ENCODE measurements at regions not wholly inside any gene's neighbourhood (a gene's known extent, or its start where the extent isn't known, plus 50 kb on each side); places are given as distances from the start of the nearest gene placed in this dataset.

DNA sequence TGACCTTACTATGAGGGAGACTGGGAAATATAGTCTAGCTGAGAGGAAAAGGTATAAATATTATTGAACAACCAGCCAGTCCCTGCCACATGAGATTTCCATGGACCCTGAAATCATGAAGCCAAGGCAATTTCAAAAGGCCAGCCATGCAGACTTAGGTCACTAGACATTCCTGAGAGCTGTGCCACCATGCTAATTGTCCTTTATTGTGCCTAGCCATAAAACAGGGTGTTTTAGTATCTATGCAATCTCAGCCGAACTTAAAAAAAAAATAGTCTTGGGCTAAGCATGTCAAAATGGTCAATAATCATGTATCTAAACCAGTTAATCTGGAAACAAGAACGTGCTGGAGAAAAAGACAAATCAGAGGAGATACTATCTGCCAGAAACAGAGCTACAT, 269.5 kb downstream of the LNPK start:
- no peaks in the 10 kb centered on the region for H3K9me3 ChIP-seq (replicated peaks; ENCODE audit: control insufficient read depth, insufficient read depth, low read length)
- no peaks in the 10 kb centered on the region for H3K27me3 ChIP-seq (ENCODE audit: control insufficient read depth in 2 of 2, insufficient read depth in 2 of 2, low read length in 2 of 2)
- DNase-seq (ENCODE audit: low read depth, low spot score) (no peak), FAIRE-seq (no peak)
- H3K4me1 ChIP-seq (ENCODE audit: control insufficient read depth, extremely low read depth, insufficient read depth, low read length) = no peaks in the 10 kb centered on the region
- no peak overlapping the region for H3K9ac ChIP-seq (replicated peaks; ENCODE audit: extremely low read depth, insufficient read depth, low read length)
- no peak overlapping the region for H3K4me2 ChIP-seq (ENCODE audit: insufficient read depth, low read length)
- CTCF ChIA-PET = no interaction called here
- POLR2A ChIA-PET = no interaction called here
- no peaks in the 10 kb centered on the region for H3K36me3 ChIP-seq (ENCODE audit: control insufficient read depth in 2 of 2, extremely low read depth in 1 of 2, insufficient read depth in 2 of 2, low read length in 2 of 2)
- H2AFZ ChIP-seq (ENCODE audit: low read depth, low read length) = no peak overlapping the region
- no peaks in the 10 kb centered on the region for H4K20me1 ChIP-seq (replicated peaks; ENCODE audit: control insufficient read depth, extremely low read depth, insufficient read depth, low read length)
- no peaks in the 10 kb centered on the region for H3K9me1 ChIP-seq (replicated peaks; ENCODE audit: control insufficient read depth, extremely low read depth, insufficient read depth, low read length)
- H3K79me2 ChIP-seq (ENCODE audit: control insufficient read depth, insufficient read depth, low read length) = no peaks in the 10 kb centered on the region
- TF ChIP-seq FOS (IDR thresholded peaks at IDR 0.05; ENCODE audit: borderline replicate concordance, insufficient read depth, low read length) (no peak), GATA2 (IDR thresholded peaks at IDR 0.05; ENCODE audit: insufficient read depth, insufficient read length, low read depth, low read length) (no peak), JUN (IDR thresholded peaks at IDR 0.05; ENCODE audit: borderline replicate concordance, insufficient read depth, insufficient read length, low read depth) (no peak), POLR2A (IDR thresholded peaks at IDR 0.05; ENCODE audit: low read depth, low read length) (no peak)
- TF ChIP-seq, protein P1, sequence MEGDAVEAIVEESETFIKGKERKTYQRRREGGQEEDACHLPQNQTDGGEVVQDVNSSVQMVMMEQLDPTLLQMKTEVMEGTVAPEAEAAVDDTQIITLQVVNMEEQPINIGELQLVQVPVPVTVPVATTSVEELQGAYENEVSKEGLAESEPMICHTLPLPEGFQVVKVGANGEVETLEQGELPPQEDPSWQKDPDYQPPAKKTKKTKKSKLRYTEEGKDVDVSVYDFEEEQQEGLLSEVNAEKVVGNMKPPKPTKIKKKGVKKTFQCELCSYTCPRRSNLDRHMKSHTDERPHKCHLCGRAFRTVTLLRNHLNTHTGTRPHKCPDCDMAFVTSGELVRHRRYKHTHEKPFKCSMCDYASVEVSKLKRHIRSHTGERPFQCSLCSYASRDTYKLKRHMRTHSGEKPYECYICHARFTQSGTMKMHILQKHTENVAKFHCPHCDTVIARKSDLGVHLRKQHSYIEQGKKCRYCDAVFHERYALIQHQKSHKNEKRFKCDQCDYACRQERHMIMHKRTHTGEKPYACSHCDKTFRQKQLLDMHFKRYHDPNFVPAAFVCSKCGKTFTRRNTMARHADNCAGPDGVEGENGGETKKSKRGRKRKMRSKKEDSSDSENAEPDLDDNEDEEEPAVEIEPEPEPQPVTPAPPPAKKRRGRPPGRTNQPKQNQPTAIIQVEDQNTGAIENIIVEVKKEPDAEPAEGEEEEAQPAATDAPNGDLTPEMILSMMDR (IDR thresholded peaks at IDR 0.05; ENCODE audit: extremely low read depth in 1 of 2, insufficient read depth in 1 of 2, low read depth in 1 of 2, low read length in 2 of 2) = no peak
- H3K27ac ChIP-seq (ENCODE audit: insufficient read depth, low read depth, low read length) = no peak overlapping the region
- intact Hi-C loops (cut with micrococcal nuclease) = no loop called here
- H3K4me3 ChIP-seq (replicated peaks in 1 of 3; ENCODE audit: insufficient read depth in 1 of 3, low read depth in 1 of 3, low read length in 3 of 3) = no peak overlapping the region
- no TSS peak for BruUV-seq (replicated peaks)
- dilution Hi-C loops (cut with MboI; ENCODE audit: extremely low pct_ligation_motif_present, low sequenced_read_pairs) = no loop called here

DNA sequence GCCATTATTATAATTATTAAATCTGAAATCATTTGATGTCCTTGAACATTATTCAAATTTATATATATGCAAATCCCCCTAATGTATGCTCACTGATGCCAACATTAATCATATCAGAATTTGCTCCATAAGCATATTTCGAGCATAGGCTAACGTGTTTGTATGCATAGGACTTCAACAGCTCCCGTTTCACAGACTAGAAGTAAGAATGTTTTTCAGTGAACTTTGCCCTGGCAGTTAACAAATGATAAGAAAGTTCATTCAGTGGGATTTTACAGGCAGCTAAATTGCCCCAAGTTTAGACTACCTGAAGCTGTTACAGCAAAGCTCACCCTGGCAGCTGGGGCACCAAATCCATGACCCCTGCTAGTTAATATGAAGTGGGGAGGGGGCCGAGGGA, 272.0 kb downstream of the LNPK start:
- no peaks in the 10 kb centered on the region for H3K9me3 ChIP-seq (replicated peaks; ENCODE audit: control insufficient read depth, insufficient read depth, low read length)
- BruUV-seq (replicated peaks) = no TSS peak
- H3K36me3 ChIP-seq (ENCODE audit: control insufficient read depth in 2 of 2, extremely low read depth in 1 of 2, insufficient read depth in 2 of 2, low read length in 2 of 2) = no peaks in the 10 kb centered on the region
- H3K4me3 ChIP-seq (replicated peaks in 1 of 3; ENCODE audit: insufficient read depth in 1 of 3, low read depth in 1 of 3, low read length in 3 of 3) = no peak overlapping the region
- no peaks in the 10 kb centered on the region for H3K27me3 ChIP-seq (ENCODE audit: control insufficient read depth in 2 of 2, insufficient read depth in 2 of 2, low read length in 2 of 2)
- no peaks in the 10 kb centered on the region for H3K79me2 ChIP-seq (ENCODE audit: control insufficient read depth, insufficient read depth, low read length)
- dilution Hi-C loops (cut with MboI; ENCODE audit: extremely low pct_ligation_motif_present, low sequenced_read_pairs) = no loop called here
- no peak overlapping the region for H3K9ac ChIP-seq (replicated peaks; ENCODE audit: extremely low read depth, insufficient read depth, low read length)
- no peak for FAIRE-seq
- no peak overlapping the region for H3K27ac ChIP-seq (ENCODE audit: insufficient read depth, low read depth, low read length)
- intact Hi-C loops (cut with micrococcal nuclease) = no loop called here
- no peak for DNase-seq (ENCODE audit: low read depth, low spot score)
- H3K4me2 ChIP-seq (ENCODE audit: insufficient read depth, low read length) = no peak overlapping the region
- no peak overlapping the region for H2AFZ ChIP-seq (ENCODE audit: low read depth, low read length)
- POLR2A ChIA-PET = no interaction called here
- no peaks in the 10 kb centered on the region for H3K4me1 ChIP-seq (ENCODE audit: control insufficient read depth, extremely low read depth, insufficient read depth, low read length)
- no peaks in the 10 kb centered on the region for H3K9me1 ChIP-seq (replicated peaks; ENCODE audit: control insufficient read depth, extremely low read depth, insufficient read depth, low read length)
- no peaks in the 10 kb centered on the region for H4K20me1 ChIP-seq (replicated peaks; ENCODE audit: control insufficient read depth, extremely low read depth, insufficient read depth, low read length)
- CTCF ChIA-PET = no interaction called here
- no peak for TF ChIP-seq GATA2 (IDR thresholded peaks at IDR 0.05; ENCODE audit: insufficient read depth, insufficient read length, low read depth, low read length)
- no peak for TF ChIP-seq FOS (IDR thresholded peaks at IDR 0.05; ENCODE audit: borderline replicate concordance, insufficient read depth, low read length)
- no peak for TF ChIP-seq JUN (IDR thresholded peaks at IDR 0.05; ENCODE audit: borderline replicate concordance, insufficient read depth, insufficient read length, low read depth)
- TF ChIP-seq, protein P1 (IDR thresholded peaks at IDR 0.05; ENCODE audit: extremely low read depth in 1 of 2, insufficient read depth in 1 of 2, low read depth in 1 of 2, low read length in 2 of 2) = no peak
- TF ChIP-seq EZH2 (IDR thresholded peaks at IDR 0.05; ENCODE audit: borderline replicate concordance, low read depth, low read length, severe bottlenecking) = no peak
- TF ChIP-seq, protein P2, sequence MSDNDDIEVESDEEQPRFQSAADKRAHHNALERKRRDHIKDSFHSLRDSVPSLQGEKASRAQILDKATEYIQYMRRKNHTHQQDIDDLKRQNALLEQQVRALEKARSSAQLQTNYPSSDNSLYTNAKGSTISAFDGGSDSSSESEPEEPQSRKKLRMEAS (IDR thresholded peaks at IDR 0.05; ENCODE audit: insufficient read depth, insufficient read length) = no peak
- no peak for TF ChIP-seq POLR2A (IDR thresholded peaks at IDR 0.05; ENCODE audit: low read depth, low read length)
- no peak for TF ChIP-seq POLR2AphosphoS5 (IDR thresholded peaks at IDR 0.05; ENCODE audit: insufficient read depth, low read depth, low read length)
- TF ChIP-seq MYC (IDR thresholded peaks at IDR 0.05; ENCODE audit: low read depth, low read length) = no peak

Measured in endothelial cell of umbilical vein (primary cell).